ENCODE measurements at regions not wholly inside any gene's neighbourhood (a gene's known extent, or its start where the extent isn't known, plus 50 kb on each side); places are given as distances from the start of the nearest gene placed in this dataset.

- H3K4me2 ChIP-seq, result no peak overlapping the region
Observed at GRCh38 chr3:182729903-182730674, 63.2 kb upstream of the ATP11B start.

DNA sequence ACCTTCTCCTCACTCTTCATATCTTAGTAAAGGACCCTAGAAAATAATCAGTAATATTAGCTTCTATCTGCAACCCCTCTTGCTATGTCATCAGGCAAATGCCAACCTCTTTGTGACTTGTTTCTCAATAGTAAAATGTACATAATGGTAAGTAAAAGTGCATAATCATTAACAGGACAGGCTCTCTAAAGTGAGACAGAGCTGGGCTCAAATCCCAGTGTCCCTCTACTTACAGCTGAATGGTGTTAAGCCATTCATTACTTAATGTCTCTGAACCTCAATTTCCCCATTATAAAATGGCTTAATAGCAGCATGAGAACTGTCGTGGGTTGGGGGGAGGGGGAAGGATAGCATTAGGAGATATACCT, 62.6 kb upstream of the ATP11B start:
- BruUV-seq (replicated peaks), result no TSS peak
- Histone ChIP-seq H3K36me3 (ENCODE audit: low read depth) (no peaks in the 10 kb centered on the region), H3K9me3 (ENCODE audit: insufficient read depth, low read depth) (no peaks in the 10 kb centered on the region), H3K27me3 (ENCODE audit: insufficient read depth, low read depth) (no peaks in the 10 kb centered on the region), H3K4me3 (no peak overlapping the region), H3F3A (ENCODE audit: insufficient read depth, low read depth) (no peaks in the 10 kb centered on the region), H3K4me2 (no peak overlapping the region), H3K9me2 (ENCODE audit: insufficient read depth) (peaks cover 6% of the 10 kb centered on the region; the same call in 1 of the 2 replicates), H2AFZ (no peak overlapping the region), H3K4me1 (replicated peaks; ENCODE audit: insufficient read depth) (peaks cover 5% of the 10 kb centered on the region; the same call in 1 of the 2 replicates), H3K79me2 (ENCODE audit: low read depth) (no peaks in the 10 kb centered on the region), H4K20me1 (ENCODE audit: insufficient read depth) (no peaks in the 10 kb centered on the region), H3K27ac (no peak overlapping the region)
- no peak for DNase-seq
- POLR2A ChIA-PET (ENCODE audit: unreplicated experiment), result interaction anchor here (0.7 kb wide), 1 partner anchor 14 kb away, joined by 3 read pairs; no protein-coding TSS in a partner anchor
- CTCF ChIA-PET, result no interaction called here
- intact Hi-C loops (cut with micrococcal nuclease; ENCODE audit: unreplicated experiment), result no loop called here
- TF ChIP-seq EZH2 (IDR thresholded peaks at IDR 0.05; ENCODE audit: low read depth), result no peak
- TF ChIP-seq CTCF (conservative IDR thresholded peaks at IDR 0.05), result no peak

More at GRCh38 chr3:182729903-182730674, 63.2 kb upstream of the ATP11B start:
- CTCF ChIA-PET, result no interaction called here
- Histone ChIP-seq H3F3A (ENCODE audit: insufficient read depth, low read depth) (no peaks in the 10 kb centered on the region), H3K36me3 (ENCODE audit: low read depth) (no peaks in the 10 kb centered on the region), H3K79me2 (ENCODE audit: low read depth) (no peaks in the 10 kb centered on the region), H3K27ac (no peak overlapping the region), H3K27me3 (ENCODE audit: insufficient read depth, low read depth) (no peaks in the 10 kb centered on the region), H3K9me3 (ENCODE audit: insufficient read depth, low read depth) (no peaks in the 10 kb centered on the region), H2AFZ (no peak overlapping the region), H3K4me1 (replicated peaks; ENCODE audit: insufficient read depth) (peaks cover 9% of the 10 kb centered on the region; the same call in 1 of the 2 replicates), H3K4me3 (no peak overlapping the region), H3K9me2 (ENCODE audit: insufficient read depth) (peaks cover 6% of the 10 kb centered on the region; the same call in 1 of the 2 replicates), H4K20me1 (ENCODE audit: insufficient read depth) (no peaks in the 10 kb centered on the region)
- no peak for DNase-seq
- BruUV-seq (replicated peaks), result no TSS peak
- intact Hi-C loops (cut with micrococcal nuclease; ENCODE audit: unreplicated experiment), result no loop called here
- POLR2A ChIA-PET (ENCODE audit: unreplicated experiment), result interaction anchor here (0.7 kb wide), 1 partner anchor 13 kb away, joined by 3 read pairs; no protein-coding TSS in a partner anchor
- TF ChIP-seq EZH2 (IDR thresholded peaks at IDR 0.05; ENCODE audit: low read depth) (no peak), CTCF (conservative IDR thresholded peaks at IDR 0.05) (no peak)

- H3K4me1 ChIP-seq (replicated peaks; ENCODE audit: insufficient read depth), result peaks cover under 1% of the 10 kb centered on the region; the same call in 1 of the 2 replicates
- no peak overlapping the region for H3K27ac ChIP-seq
- H3K36me3 ChIP-seq (ENCODE audit: low read depth), result no peaks in the 10 kb centered on the region
- H3K9me2 ChIP-seq (ENCODE audit: insufficient read depth), result peaks cover 6% of the 10 kb centered on the region; the same call in 1 of the 2 replicates
- DNase-seq, result no peak
- H3K4me2 ChIP-seq, result no peak overlapping the region
- TF ChIP-seq EZH2 (IDR thresholded peaks at IDR 0.05; ENCODE audit: low read depth), result no peak
- TF ChIP-seq CTCF (conservative IDR thresholded peaks at IDR 0.05), result no peak
- H3F3A ChIP-seq (ENCODE audit: insufficient read depth, low read depth), result no peaks in the 10 kb centered on the region
- H3K79me2 ChIP-seq (ENCODE audit: low read depth), result peaks cover 4% of the 10 kb centered on the region; the same call in 1 of the 2 replicates
- BruUV-seq (replicated peaks), result no TSS peak
- H3K27me3 ChIP-seq (ENCODE audit: insufficient read depth, low read depth), result no peaks in the 10 kb centered on the region
- no peak overlapping the region for H3K4me3 ChIP-seq
- intact Hi-C loops (cut with micrococcal nuclease; ENCODE audit: unreplicated experiment), result no loop called here
- POLR2A ChIA-PET (ENCODE audit: unreplicated experiment), result no interaction called here
- no peaks in the 10 kb centered on the region for H4K20me1 ChIP-seq (ENCODE audit: insufficient read depth)
- no peak overlapping the region for H2AFZ ChIP-seq
- CTCF ChIA-PET, result no interaction called here
- H3K9me3 ChIP-seq (ENCODE audit: insufficient read depth, low read depth), result no peaks in the 10 kb centered on the region
Observed at GRCh38 chr3:182731764-182732163, 61.5 kb upstream of the ATP11B start.

All from PC-9 (cell line).